Activated CD4-positive, alpha-beta T cell treated with anti-CD3 and anti-CD28 coated beads, Interleukin-2, amount 50 U/mL, for 48 hours (primary cell): ENCODE measurements at regions not wholly inside any gene's neighbourhood (a gene's known extent, or its start where the extent isn't known, plus 50 kb on each side); places are given as distances from the start of the nearest gene placed in this dataset.
"Not testable (repeated sequence)": the region's sequence is repeated elsewhere in the genome, so short reads cannot be mapped to it uniquely, and the experiment has no call there.

Source experiments
- DNase-seq, 2 experiments: peaks; one replicate each; pipeline ENCODE4 v3.0.0-alpha.2; 2020

- DNase-seq = no peak
These were observed 57.1 kb upstream of the KIF2B start for GRCh38 chr17:53765609-53766008.

- DNase-seq = no peak
These were observed 57.6 kb upstream of the KIF2B start for GRCh38 chr17:53765129-53765528.

GRCh38 chr17:53757559-53757958, 65.2 kb upstream of the KIF2B start:
- no peak for DNase-seq

- DNase-seq = not testable (repeated sequence)
These were observed 65.6 kb upstream of the KIF2B start for GRCh38 chr17:53757116-53757515.

GRCh38 chr17:53749178-53749577, 73.5 kb upstream of the KIF2B start:
- no peak for DNase-seq

- not testable (repeated sequence) for DNase-seq
These were observed 74.4 kb upstream of the KIF2B start for GRCh38 chr17:53748159-53748820.

- no peak for DNase-seq
These were observed 82.4 kb upstream of the KIF2B start for GRCh38 chr17:53740312-53740711.

- no peak for DNase-seq
These were observed 86.0 kb upstream of the KIF2B start for GRCh38 chr17:53736516-53737240.

- no peak for DNase-seq
These were observed 98.0 kb upstream of the KIF2B start for GRCh38 chr17:53724726-53725125.

GRCh38 chr17:53722407-53722806, 100.3 kb upstream of the KIF2B start:
- DNase-seq = no peak

GRCh38 chr17:53721101-53721500, 101.6 kb upstream of the KIF2B start:
- no peak for DNase-seq

GRCh38 chr17:53719229-53719628, 103.5 kb upstream of the KIF2B start:
- DNase-seq = no peak

GRCh38 chr17:53707566-53707965, 115.2 kb upstream of the KIF2B start:
- no peak for DNase-seq

GRCh38 chr17:53696286-53696685, 126.4 kb upstream of the KIF2B start:
- no peak for DNase-seq

- no peak for DNase-seq
These were observed 135.4 kb upstream of the KIF2B start for GRCh38 chr17:53687324-53687723.

GRCh38 chr17:53680745-53681144, 142.0 kb upstream of the KIF2B start:
- no peak for DNase-seq

GRCh38 chr17:53668854-53669253, 153.9 kb upstream of the KIF2B start:
- no peak for DNase-seq

GRCh38 chr17:53662608-53663007, 160.1 kb upstream of the KIF2B start:
- no peak for DNase-seq

GRCh38 chr17:53659181-53659580, 163.5 kb upstream of the KIF2B start:
- DNase-seq = no peak

GRCh38 chr17:53655591-53655990, 167.1 kb upstream of the KIF2B start:
- no peak for DNase-seq

GRCh38 chr17:53649201-53649600, 173.5 kb upstream of the KIF2B start:
- DNase-seq = no peak

- no peak for DNase-seq
These were observed 175.9 kb upstream of the KIF2B start for GRCh38 chr17:53646835-53647234.

- DNase-seq = no peak
These were observed 181.9 kb upstream of the KIF2B start for GRCh38 chr17:53640808-53641207.

- no peak for DNase-seq
These were observed 187.3 kb upstream of the KIF2B start for GRCh38 chr17:53635444-53635843.

GRCh38 chr17:53633856-53634255, 188.9 kb upstream of the KIF2B start:
- DNase-seq = no peak
